HG03095 (cell line): ENCODE measurements at regions not wholly inside any gene's neighbourhood (a gene's known extent, or its start where the extent isn't known, plus 50 kb on each side); places are given as distances from the start of the nearest gene placed in this dataset.

ENCODE experiments used
- ATAC-seq: cut with Tn5 transposase; IDR thresholded peaks from one replicate; pipeline ENCODE4 v1.9.1; 2021; ENCODE audit warnings: moderate library complexity; ENCODE audit not compliant: unreplicated experiment

DNA sequence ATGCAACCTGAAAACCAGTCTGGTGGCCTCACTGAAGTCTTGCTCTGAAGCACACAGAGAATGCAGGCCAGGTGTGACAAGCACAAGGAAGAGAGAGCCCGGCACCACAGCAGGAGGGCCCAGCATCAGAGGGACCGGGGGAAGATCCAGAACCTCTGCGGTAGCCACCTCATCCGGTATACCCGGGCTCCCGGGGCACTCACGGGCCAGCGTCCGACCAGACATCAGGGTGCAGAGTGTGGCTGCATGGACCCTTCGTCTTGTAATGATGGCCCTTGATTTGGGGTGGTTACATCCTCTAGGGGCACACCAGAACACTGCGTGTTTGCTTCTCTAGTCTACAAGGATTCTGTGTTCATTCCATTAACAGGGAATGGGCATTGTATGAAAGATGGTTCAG lies 406.0 kb downstream of the GADD45G start:
- no peak for ATAC-seq

DNA sequence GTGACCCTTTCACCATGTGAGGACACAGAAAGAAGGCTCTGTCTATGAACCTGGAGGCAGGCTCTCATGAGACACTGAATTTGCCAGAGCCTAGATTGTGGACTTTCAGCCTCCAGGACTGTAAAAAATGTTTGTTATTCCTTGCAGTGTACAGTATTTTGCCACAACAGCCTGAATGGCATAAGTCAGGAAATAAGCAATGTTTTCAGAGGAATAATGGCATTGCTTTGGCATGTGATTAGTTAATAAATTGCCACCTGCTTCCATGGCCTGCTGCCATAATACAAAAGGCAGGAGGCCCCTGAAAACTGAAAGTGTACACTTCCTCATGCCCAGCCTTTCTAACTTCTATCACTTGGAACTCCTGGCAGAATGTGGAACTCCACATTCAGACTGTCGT lies 408.1 kb downstream of the GADD45G start:
- ATAC-seq, result no peak

DNA sequence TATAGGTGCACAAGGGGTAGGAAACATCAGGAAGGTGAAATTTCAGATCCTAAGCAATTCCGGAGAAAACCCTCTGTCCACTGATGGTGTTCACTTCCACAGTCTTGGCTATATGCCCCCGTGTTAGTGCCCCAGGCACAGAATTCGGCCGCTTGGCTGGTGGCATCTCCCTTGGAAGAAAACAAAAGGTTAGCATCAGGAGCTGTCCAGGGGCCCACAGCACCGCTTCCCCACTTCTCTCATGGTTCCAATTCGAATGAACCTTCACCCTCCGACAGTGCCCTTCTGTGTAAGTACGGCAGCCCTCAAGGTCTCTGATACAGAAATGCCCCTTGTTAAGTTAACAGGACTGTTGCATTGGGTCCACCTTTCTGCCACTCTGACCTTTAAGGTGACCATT lies 409.0 kb downstream of the GADD45G start:
- no peak for ATAC-seq

DNA sequence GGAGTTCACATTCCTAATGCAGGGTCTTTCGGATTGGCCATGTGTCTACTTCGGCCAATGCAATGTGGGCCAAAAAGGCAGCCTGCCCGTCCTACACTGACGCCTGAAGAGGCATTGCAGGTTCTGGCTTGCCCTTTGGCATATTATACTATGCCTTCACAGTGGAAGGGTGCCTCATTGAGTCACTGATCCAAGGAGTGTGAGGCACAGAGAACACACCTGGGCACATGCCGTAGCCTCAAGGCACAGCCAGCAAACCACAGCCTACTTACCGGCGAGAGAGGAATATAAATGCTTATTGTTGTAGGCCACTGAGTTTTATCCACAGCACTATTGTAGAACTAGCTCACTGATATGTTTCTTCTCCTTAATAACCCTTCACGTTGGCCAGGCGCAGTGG lies 409.6 kb downstream of the GADD45G start:
- no peak for ATAC-seq

DNA sequence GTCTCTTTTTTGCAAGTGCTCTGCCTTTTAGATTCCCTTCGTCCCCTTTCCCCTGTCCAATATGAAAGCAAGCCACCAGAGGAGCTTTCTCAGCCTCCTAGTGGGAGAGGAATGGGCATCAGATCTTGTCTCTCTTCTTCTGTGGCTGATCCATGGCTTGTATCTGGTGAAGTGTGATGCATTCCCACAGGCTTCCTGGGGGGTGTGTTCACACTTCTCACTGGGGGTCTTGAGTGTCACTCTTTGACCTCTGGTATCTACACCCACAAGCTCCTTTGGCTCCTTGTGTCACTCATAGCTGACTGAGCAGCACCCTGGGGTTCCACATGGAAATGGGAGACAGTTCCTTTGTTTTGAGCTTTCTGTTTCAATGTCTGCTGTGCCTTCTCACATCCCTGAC lies 411.5 kb downstream of the GADD45G start:
- ATAC-seq, result no peak

DNA sequence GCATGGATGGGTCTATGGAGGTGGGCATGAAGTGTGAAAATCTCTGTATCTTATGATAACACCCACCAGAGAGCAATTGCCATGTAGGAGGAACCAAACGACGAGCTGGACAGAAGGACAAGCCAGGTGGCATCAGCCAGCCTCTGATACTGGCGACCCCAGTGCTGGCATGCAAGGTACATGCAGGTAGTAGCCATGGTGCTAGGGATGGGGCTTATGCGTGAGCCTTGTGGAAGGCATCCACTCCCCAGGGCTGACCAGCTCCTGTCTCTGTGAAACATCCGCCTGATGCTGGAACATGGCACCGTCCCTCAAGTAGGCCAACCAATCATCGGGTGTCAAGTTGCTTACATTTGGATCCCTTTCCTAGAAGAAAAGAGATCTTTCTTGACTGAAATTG lies 412.9 kb downstream of the GADD45G start:
- no peak for ATAC-seq

DNA sequence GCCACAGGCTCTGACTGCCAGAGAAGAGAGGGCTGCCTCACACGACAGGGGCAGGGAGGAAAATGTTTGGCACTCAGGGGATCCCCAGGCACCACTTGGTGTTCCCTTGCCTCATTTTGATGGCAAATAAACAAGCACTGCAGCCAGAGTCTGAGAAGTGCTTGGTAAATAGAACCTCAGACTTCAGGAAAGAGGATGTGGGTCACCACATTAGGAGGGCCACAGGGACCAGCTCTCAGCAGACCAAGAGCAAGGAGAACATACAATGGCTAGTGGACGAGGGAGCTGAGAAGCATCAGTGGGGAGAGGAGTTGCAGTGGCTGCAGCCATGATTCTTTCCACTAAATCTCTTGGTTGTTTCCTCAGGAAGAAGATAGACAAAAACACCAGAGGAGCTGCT lies 413.9 kb downstream of the GADD45G start:
- no peak for ATAC-seq

DNA sequence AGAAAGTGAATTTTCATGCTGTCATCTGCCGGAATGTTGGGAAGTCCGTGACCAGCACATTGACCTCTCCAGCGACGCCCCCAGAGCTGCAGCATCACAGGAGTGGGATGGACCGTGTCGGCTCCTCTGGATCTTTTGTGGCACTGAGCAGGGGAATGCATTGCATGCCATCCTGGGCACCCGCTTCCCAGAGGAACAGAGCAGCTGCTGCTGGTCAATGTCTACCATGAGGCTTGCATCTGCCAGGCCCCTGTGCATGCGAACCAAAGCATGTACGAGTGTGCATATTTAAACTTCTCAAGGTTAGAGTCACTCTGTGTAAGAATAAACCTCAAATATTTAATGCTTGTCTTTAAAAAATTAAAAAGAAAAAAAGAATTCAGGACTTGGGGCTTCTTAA lies 414.8 kb downstream of the GADD45G start:
- no peak for ATAC-seq

DNA sequence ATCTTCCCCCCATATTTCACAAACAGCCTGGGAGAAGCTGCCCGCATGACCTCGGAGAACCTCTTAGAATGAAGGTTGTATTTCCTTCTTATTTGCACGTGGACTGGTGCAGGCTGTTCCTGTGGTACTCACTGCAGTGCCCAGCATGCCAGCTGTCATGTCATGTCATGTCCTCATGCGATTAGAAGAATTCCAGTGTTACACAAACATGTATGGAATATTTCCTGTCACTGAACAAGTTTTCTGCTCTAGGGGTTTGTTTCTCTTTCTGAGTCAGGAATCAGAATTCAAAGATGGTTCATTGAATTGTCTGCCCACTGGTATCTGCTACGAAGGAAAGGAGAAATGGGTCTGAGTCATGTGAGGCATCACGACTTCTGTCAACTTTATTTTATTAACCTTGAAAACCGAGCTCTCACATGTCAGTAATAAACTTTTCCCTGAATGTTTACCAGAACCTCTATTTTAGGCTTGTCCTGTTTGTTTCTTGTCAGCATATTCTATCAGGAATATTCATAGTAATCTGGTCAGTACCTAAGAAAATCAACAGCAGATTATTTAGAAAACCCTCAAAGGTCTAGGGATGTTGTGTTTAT lies 415.6 kb downstream of the GADD45G start:
- no peak for ATAC-seq

DNA sequence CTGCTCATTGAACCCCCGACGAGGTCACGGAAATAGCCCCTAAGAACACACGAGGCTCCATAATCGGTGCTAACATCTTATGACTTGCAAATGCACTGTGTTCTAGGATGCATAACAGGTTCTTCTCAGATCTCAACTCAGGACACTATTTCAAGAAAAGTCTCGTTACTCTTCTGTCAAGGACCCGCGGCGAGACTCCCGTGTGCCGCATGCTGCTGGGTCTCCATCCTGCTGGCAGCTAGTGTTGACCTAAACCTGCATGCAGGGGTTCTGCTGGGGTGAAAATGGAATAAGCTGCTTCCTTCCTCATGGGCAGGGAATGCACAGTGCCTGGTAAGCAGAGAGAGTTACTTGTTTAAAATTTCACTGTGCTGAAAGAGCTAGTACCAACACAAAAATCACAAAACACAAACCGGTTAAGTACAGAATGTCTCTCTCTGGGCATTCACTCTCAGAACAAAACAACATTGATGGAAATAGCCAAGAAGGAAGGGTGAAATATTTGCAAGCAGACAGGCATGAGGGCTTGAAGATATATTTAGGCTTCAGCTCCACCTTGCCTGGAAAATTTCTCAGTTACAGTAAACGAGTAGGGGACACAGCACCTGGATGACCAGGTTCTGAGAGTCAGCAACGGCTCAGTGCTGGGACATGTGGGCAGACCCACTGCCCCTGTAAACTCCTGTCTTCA lies 416.5 kb downstream of the GADD45G start:
- ATAC-seq, result no peak

DNA sequence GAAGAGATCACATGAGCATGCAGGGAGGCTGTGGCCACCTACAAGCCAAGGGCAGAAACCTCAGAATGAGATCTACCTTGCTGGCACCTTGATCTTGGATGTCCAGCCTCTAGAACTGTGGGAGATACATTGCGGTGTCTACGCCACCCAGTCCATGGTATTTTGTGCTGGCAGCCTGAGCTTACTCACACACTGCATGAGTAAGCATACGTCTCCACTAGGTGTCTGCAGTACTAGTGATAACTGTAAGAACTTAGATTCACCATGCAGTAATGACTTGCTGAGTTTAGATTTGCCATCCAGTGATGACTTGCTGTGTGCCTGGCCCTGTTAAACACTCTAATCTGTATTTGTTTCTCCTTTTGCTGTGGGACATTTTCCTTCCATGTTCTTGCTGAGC lies 417.7 kb downstream of the GADD45G start:
- ATAC-seq, result no peak

DNA sequence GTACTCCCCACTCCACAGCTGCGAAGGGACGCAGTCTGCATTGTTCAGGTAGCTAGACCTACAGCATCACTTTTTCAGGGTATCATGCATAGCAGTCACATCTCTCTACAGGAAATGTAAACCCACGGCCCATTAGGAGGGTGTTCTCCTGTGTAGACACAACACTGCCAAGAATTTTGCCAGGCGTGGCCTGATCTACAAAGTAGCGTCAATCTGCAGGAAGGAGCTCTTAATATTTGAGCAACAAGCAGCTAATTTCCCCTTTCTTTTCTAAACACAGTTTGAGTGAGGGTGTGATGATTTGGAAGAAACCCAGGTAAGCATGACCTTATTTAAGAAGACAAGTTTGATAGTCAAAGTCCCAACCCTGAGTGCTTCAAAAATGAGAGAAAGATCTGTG lies 419.0 kb downstream of the GADD45G start:
- no peak for ATAC-seq

DNA sequence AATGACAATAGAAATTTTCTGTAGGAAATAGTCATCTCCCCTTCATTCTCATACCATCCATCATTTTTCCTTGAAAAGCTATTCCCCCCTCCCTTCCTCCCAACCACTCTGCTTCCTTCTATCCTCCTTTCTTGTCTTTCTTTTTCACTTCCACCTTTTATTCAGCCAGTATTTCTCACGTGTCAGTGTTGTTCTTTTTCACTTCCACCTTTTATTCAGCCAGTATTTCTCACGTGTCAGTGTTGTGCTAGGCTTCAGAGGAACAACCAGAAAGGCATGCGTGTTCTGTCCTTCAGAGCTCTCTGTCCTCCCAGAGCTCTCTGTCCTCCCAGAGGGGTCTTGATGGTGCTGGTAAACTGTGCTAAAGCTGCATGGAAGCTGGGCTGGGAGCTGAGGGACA lies 419.6 kb downstream of the GADD45G start:
- ATAC-seq, result no peak

DNA sequence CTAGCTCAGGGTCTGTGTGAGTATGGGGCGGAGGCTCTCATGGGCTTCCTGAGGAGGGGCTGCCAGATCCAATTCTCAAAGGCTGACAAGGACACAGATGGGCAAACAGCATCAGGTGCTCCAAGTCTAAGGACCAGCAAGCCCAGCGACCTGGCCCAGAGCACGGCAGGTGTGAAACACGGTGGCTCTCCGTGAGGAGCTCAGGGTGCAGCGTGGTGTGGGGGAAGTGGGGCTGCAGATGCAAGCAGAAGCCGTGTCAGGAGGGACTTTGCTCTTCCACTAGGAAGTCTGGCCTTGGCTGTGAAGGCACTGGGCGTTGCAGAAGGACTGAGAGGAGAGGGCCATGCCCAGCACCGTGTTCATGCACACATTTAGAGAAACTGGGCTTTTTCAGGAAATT lies 420.0 kb downstream of the GADD45G start:
- no peak for ATAC-seq

DNA sequence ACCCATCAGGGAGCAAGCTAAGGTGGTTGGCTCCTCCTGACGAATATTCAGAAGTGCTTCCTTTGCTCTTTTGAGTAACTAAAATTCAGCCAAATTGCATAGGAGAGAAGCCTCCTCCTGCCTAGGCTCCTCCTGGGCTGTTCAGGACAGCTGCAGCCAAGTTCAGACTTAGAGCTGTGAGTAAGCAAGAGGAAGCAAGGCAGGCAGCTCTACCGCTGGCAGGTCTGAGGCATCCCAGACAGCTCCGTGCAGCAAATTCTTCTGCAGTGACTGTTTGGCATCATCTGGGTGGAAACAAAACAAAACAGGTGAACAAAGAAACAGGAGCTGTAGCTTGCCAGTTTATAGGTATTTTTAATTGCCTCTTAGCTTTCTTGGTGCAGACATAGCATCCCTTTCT lies 421.0 kb downstream of the GADD45G start:
- no peak for ATAC-seq

DNA sequence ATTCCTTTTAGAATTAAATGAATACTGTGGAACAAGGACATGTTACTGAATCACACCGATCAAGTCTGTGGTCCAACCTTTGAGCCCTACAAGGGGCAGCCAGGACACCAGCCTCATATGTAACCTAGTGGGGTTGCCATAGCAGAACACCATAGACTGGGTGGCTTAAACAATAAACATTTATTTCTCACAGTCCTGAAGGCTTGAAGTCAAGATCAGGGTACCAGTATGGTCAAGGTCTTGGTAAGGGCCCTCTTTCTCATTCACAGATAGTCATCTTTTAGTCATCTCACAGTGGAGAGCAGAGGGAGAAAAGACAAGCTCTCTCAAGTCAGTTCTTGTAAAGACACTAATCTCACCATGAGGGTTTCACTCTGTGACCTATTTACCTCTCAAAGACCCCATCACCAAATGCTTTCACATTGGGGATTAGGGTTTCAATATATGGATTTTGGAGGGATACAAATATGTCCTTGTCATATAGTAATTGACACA lies 422.5 kb downstream of the GADD45G start:
- no peak for ATAC-seq

DNA sequence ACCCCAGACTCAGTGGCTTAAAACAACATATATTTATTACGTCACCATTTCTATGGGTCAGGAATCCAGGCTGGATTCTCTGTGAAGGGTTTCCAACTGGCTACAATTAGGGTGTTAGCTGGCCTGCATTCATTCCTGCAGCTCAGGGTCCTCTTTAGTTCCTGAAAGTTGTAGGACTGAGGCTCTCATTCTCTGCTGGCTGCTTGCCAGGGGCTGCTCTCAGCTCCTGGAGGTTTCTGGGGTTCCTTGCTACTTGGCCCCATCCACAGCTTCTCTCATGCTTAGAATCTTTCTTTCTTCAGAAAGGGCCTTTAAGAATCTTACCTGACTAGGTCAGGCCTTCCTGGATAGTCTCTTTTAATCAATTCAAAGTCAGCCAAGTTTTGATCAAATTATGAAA lies 424.6 kb downstream of the GADD45G start:
- ATAC-seq, result no peak

DNA sequence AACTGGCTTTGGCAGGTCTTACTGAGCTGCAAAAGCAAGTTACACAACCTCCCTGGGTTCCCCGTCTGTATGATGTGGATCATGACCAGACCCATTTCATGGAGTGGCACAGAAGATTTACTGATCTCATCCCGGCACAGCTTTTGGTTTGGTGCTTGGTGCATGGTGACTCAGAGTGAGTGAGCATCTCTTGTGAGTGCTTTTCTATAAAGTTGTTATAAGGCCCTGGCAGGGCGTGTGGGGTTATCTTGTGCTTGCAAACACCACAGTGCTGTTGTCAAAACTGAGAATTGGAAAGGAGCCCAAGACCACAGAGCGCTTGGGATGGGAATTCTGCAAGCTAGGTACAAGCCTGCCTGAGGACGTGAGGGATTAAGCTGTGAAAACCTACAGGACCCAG lies 425.2 kb downstream of the GADD45G start:
- no peak for ATAC-seq

DNA sequence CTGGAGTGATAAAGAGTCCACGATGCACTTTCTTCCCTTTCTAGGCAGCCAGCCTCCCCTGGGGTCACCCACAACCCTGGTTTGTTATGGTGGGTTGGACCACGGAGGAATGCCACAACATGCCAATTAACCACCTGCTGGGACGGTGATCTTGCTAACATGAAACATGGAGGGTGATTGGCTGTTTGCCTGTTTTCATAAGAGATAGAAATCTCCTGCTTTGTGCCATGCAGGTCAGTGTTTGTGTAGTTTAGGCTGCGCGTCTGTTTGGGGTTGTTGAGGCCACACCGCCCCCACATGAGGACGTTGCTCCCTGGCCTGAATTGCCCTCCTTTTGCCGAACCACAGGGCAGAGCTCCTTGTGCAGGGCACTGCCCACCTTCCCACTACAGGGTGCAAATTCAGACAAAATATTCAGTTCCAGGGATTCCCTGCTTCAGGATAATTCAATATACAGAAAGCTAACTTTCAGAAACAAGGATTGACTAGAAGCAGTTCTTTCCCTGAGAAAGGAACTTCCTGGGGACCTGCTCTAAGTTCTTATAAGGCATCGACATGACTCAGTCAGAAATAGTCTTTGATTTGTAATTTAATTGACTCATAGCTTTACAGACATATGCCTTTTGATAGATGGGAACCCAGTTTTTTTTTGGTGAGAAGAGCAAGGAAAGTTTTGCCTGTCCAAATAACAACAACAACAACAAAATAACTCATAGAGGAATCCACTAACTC lies 427.6 kb downstream of the GADD45G start:
- ATAC-seq, result no peak

DNA sequence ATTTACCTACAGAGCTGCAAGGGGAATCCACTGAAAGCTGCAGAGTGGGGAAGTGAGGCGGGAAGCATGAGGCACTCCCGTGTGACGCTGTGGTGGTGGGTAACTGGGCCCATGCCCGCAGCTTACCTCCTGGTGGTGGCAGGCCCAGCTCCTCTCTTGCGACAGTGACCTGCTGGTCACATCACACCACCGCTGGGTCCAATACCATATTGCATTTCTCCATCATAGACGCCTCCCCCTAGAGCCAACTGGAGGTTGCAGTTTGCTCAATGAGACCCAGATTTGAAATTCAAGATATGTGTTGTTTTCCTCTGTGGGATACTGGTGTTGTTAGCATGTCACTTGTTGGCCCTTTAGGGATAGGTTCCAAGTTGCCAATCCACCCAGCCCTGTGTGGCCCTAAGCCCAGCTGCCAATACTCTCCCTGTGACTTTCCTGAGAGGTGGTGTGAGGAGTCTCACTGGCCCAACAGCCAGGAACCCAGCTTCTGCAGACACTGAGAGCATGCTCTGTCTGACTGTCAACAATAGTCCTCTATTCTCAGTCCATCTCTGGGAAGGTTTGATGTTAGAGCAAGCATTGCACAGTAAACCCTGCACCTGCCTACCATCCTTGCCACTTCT lies 428.3 kb downstream of the GADD45G start:
- no peak for ATAC-seq

DNA sequence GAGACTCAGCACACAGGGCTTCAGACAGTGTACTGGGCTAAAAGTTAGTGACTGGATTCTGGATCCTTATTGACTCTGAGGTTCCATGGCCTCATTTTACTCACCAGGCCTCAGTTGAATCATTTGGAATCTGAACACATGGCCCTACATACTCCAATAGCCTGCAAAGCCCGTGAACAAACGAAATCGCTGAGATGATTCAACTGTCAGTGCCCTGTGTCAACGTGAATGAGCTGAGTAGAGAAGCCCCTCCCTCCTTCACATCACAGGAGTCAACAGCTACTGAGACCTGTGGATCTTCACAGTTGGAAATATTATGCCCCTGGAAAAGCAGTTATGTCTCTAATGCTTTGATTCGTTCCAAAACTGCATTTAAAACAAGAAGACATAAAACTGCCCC lies 429.3 kb downstream of the GADD45G start:
- ATAC-seq, result no peak

DNA sequence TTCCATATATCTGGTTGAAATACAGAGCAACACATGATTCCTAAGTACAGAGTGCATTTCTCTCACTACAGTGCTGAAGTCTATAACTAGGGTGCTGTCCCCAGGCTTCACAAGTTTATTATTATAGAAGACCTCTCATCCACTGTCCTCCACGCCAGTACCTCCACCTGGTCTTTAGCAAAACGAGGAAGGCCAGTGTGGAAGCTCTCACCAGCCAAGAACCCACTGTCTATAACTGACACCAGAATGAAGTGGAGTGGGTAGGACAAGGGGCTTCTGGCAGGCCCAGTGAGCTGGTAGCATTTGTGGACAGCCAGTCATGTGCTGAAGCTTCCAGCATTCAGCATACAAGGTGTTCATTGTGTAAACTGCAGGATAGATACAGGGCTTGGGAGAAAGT lies 430.7 kb downstream of the GADD45G start:
- no peak for ATAC-seq
